Body of pancreas (tissue), 4 donors: ENCODE measurements at regions not wholly inside any gene's neighbourhood (a gene's known extent, or its start where the extent isn't known, plus 50 kb on each side); places are given as distances from the start of the nearest gene placed in this dataset.

Experiments
- CTCF ChIP-seq, 7 experiments: fragments of 450-650 bp in 4 of 7; fragments of 200-600 bp in 3 of 7; sonication (generic) in 3 of 7; IDR thresholded peaks; one replicate each; pipeline ENCODE4 v1.5.1; 2016 to 2019; ENCODE audit warnings: antibody characterized with exemption in 7 of 7
- POLR2A ChIP-seq, 3 donors: fragments of 450-650 bp; IDR thresholded peaks; one replicate each; pipeline ENCODE4 v1.6.1; 2016; ENCODE audit warnings: antibody characterized with exemption in 3 of 3, mild to moderate bottlenecking in 2 of 3

- TF ChIP-seq POLR2A (IDR thresholded peaks at IDR 0.05), result no peak
- no peak for TF ChIP-seq CTCF (IDR thresholded peaks at IDR 0.05)
Measured at GRCh38 chr12:16881986-16882570, 276.1 kb upstream of the LMO3 start.
